Stimulated activated CD8-positive, alpha-beta memory T cell treated with anti-CD3 and anti-CD28 coated beads, Interleukin-15, amount 100 ng/mL, for 24 hours (primary cell): ENCODE measurements at regions not wholly inside any gene's neighbourhood (a gene's known extent, or its start where the extent isn't known, plus 50 kb on each side); places are given as distances from the start of the nearest gene placed in this dataset.

Experiments used
- DNase-seq: peaks from one replicate; pipeline ENCODE4 v3.0.0-alpha.2; 2020; ENCODE audit warnings: low read depth

- DNase-seq, result no peak
Observed at GRCh38 chr10:31754803-31755624, 173.6 kb downstream of the ARHGAP12 start.

- no peak for DNase-seq
Observed at GRCh38 chr10:31753681-31754080, 174.9 kb downstream of the ARHGAP12 start.

GRCh38 chr10:31752170-31752569, 176.5 kb downstream of the ARHGAP12 start:
- no peak for DNase-seq

- DNase-seq, result no peak
Observed at GRCh38 chr10:31751738-31752080, 176.9 kb downstream of the ARHGAP12 start.

GRCh38 chr10:31751051-31751737, 177.4 kb downstream of the ARHGAP12 start:
- DNase-seq, result no peak

- no peak for DNase-seq
Observed at GRCh38 chr10:31749981-31750840, 178.4 kb downstream of the ARHGAP12 start.

GRCh38 chr10:31749301-31749700, 179.3 kb downstream of the ARHGAP12 start:
- DNase-seq, result no peak

- no peak for DNase-seq
Observed at GRCh38 chr10:31745612-31746376, 182.8 kb downstream of the ARHGAP12 start.

GRCh38 chr10:31744025-31744424, 184.6 kb downstream of the ARHGAP12 start:
- DNase-seq, result no peak

GRCh38 chr10:31742255-31742654, 186.4 kb downstream of the ARHGAP12 start:
- no peak for DNase-seq

- no peak for DNase-seq
Observed at GRCh38 chr10:31741473-31741872, 187.2 kb downstream of the ARHGAP12 start.

GRCh38 chr10:31739711-31740110, 188.9 kb downstream of the ARHGAP12 start:
- DNase-seq, result no peak

- DNase-seq, result no peak
Observed at GRCh38 chr10:31739146-31739545, 189.5 kb downstream of the ARHGAP12 start.

- DNase-seq, result no peak
Observed at GRCh38 chr10:31731711-31732110, 196.9 kb downstream of the ARHGAP12 start.

GRCh38 chr10:31730776-31731175, 197.9 kb downstream of the ARHGAP12 start:
- no peak for DNase-seq

GRCh38 chr10:31728698-31729224, 199.9 kb downstream of the ARHGAP12 start:
- no peak for DNase-seq

- DNase-seq, result no peak
Observed at GRCh38 chr10:31725436-31725835, 203.2 kb downstream of the ARHGAP12 start.

- DNase-seq, result no peak
Observed at GRCh38 chr10:31724296-31724695, 204.3 kb downstream of the ARHGAP12 start.

- DNase-seq, result no peak
Observed at GRCh38 chr10:31723106-31723750, 205.4 kb downstream of the ARHGAP12 start.

GRCh38 chr10:31721096-31721495, 207.5 kb downstream of the ARHGAP12 start:
- DNase-seq, result no peak

- DNase-seq, result no peak
Observed at GRCh38 chr10:31720546-31720945, 208.1 kb downstream of the ARHGAP12 start.
